SJSA1 (cell line): ENCODE measurements at regions not wholly inside any gene's neighbourhood (a gene's known extent, or its start where the extent isn't known, plus 50 kb on each side); places are given as distances from the start of the nearest gene placed in this dataset.
"Not testable (repeated sequence)": the region's sequence is repeated elsewhere in the genome, so short reads cannot be mapped to it uniquely, and the experiment has no call there.

Experiments
- DNase-seq, 2 experiments: peaks; one replicate each; pipeline ENCODE4 v3.0.0-alpha.2; 2015 to 2020; ENCODE audit warnings: low spot score in 2 of 2, low read depth in 1 of 2
- H3K27ac ChIP-seq: fragments of 250-450 bp; sonication (Bioruptor Pico); 2 replicates; pipeline ENCODE4 v1.5.1; 2020; ENCODE audit warnings: mild to moderate bottlenecking, moderate library complexity
- H3K27me3 ChIP-seq: fragments of 250-450 bp; sonication (Bioruptor Pico); replicated peaks from 2 replicates; pipeline ENCODE4 v1.5.1; 2020; ENCODE audit warnings: mild to moderate bottlenecking, moderate library complexity
- H3K36me3 ChIP-seq: fragments of 250-450 bp; sonication (Bioruptor Pico); 2 replicates; pipeline ENCODE4 v1.5.1; 2020; ENCODE audit warnings: mild to moderate bottlenecking
- H3K4me1 ChIP-seq: fragments of 250-450 bp; sonication (Bioruptor Pico); replicated peaks from 2 replicates; pipeline ENCODE4 v1.6.1; 2021; ENCODE audit warnings: mild to moderate bottlenecking
- H3K4me3 ChIP-seq: fragments of 250-450 bp; sonication (Bioruptor Pico); 2 replicates; pipeline ENCODE4 v1.5.1; 2020; ENCODE audit warnings: mild to moderate bottlenecking
- H3K9me3 ChIP-seq: fragments of 250-450 bp; sonication (Bioruptor Pico); replicated peaks from 2 replicates; pipeline ENCODE4 v1.5.1; 2020; ENCODE audit warnings: mild to moderate bottlenecking

DNA sequence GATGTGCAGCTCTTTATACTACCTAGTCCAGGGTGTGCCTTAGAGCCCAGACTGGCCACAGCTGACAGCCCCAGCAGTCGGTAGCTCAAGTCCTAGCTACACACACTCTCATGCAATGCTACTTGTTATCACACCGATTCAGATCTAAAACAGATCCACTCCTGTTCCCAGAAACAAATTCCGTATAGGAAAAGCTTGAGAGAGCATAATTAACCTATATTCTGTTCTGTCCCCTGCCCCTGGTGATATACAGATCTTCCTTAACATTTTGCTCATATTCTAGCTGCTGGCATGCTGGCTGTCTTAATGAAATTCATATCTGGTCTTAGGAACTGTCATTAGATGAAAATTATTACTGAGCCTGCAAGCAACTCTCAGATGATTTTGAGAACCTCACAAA, 204.3 kb downstream of the SOX2 start:
- no peaks in the 10 kb centered on the region for H3K27me3 ChIP-seq
- H3K27ac ChIP-seq = peak overlapping the region; percentile 11
- H3K9me3 ChIP-seq = no peaks in the 10 kb centered on the region; the same call in 1 of the 2 replicates
- no peak overlapping the region for H3K4me3 ChIP-seq
- no peaks in the 10 kb centered on the region for H3K36me3 ChIP-seq
- H3K4me1 ChIP-seq = peaks cover 74% of the 10 kb centered on the region
- DNase-seq = no peak

DNA sequence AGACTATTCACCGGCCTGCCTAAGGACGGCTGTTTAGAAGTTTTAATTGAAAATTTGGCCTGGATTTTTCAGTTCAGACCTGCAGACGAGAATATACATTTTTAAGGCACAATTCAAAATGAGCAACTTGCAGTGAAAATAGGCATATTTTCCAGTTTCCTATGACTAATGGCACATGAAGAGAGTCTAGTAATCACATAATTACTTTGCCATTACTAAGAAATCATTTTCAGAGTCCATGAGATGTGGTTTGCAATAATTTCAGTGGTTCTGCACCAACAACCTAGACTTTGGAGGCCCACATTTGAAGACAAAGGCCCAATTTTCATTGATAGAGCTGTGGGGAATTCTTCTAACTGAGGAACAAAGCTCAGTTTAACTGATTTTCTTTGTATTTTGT, 205.3 kb downstream of the SOX2 start:
- H3K4me3 ChIP-seq = no peak overlapping the region
- peaks cover 73% of the 10 kb centered on the region for H3K4me1 ChIP-seq

DNA sequence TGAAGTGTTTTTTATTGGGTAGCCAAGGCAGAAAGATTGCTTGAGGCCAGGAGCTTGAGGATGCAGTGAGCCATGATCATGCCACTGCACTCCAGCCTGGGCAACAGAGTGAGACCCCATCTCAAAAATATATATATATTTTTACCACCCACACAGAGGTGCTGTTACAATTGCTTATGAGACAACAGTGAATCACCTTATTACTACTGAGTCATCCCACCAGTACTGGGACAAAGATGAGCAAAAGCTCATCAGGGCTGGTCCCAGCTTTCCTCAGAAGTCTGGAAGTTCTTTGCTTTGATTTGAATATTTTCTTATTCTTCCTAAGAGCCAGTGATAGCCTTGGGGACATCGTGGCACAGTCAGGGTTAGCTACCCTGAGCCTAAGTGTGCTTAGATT, 207.7 kb downstream of the SOX2 start:
- peaks cover 60% of the 10 kb centered on the region for H3K4me1 ChIP-seq
- no peaks in the 10 kb centered on the region; the same call in none of the 2 replicates for H3K9me3 ChIP-seq
- H3K27me3 ChIP-seq = no peaks in the 10 kb centered on the region
- peak overlapping the region; percentile 53 for H3K27ac ChIP-seq
- no peak overlapping the region for H3K4me3 ChIP-seq
- H3K36me3 ChIP-seq = no peaks in the 10 kb centered on the region
- DNase-seq = peak in 1 of 2 experiments; percentile 38

More for the DNA sequence above, 205.3 kb downstream of the SOX2 start:
- no peaks in the 10 kb centered on the region for H3K36me3 ChIP-seq
- no peaks in the 10 kb centered on the region; the same call in none of the 2 replicates for H3K9me3 ChIP-seq
- H3K27me3 ChIP-seq = no peaks in the 10 kb centered on the region
- no peak for DNase-seq
- peak overlapping the region; percentile 53 for H3K27ac ChIP-seq

- Histone ChIP-seq H3K27ac (no peak overlapping the region), H3K4me3 (no peak overlapping the region), H3K4me1 (peaks cover 52% of the 10 kb centered on the region), H3K36me3 (no peaks in the 10 kb centered on the region), H3K27me3 (no peaks in the 10 kb centered on the region), H3K9me3 (no peaks in the 10 kb centered on the region; the same call in none of the 2 replicates)
- no peak for DNase-seq
These were observed 208.7 kb downstream of the SOX2 start for GRCh38 chr3:181920409-181920808.

DNA sequence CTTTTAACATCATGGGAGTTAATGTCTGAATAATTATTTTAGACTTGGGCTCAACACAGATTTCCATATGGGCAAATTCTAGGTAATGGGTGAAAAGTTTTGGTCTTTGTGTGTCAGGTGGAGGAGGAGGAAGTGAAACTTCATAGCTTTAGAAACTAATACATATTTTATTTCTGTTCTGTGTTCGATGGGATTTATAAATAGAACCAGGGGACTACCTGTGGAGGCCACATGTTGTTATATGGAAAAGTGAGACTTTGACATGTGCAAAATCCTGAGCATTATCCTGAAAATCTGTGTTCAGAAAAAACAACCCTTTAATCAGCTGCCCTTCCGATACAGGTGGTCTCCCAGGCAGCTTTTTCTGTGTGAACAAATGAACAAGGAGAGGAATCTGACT, 209.5 kb downstream of the SOX2 start:
- Histone ChIP-seq H3K4me3 (no peak overlapping the region), H3K27me3 (no peaks in the 10 kb centered on the region), H3K36me3 (no peaks in the 10 kb centered on the region), H3K27ac (no peak overlapping the region), H3K9me3 (no peaks in the 10 kb centered on the region; the same call in none of the 2 replicates), H3K4me1 (peaks cover 44% of the 10 kb centered on the region)
- DNase-seq = no peak

- not testable (repeated sequence) for H3K4me3 ChIP-seq, H3K27me3 ChIP-seq, H3K9me3 ChIP-seq, H3K27ac ChIP-seq, DNase-seq, H3K36me3 ChIP-seq, H3K4me1 ChIP-seq
These were observed 214.1 kb downstream of the SOX2 start for GRCh38 chr3:181925841-181926240.

DNA sequence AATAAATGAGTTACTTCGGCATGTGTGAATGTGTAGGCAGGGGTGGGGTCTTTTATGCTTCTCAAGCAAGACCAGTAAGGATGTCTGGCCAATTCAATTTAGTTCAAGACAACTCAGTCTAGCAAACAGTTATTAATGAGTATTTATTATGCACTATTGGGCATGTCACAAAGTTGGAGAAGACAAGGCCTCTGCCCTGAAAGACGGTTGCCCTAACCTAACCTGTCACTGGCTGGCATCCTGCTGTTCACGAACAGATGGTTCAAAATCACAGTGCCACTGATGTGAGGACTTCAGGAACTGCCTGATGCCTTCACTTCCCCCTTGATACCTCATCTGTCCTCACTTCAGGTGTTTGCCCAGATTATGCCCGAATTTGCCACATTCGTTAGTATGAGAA, 217.8 kb downstream of the SOX2 start:
- H3K27ac ChIP-seq = no peak overlapping the region
- no peak for DNase-seq
- H3K9me3 ChIP-seq = no peaks in the 10 kb centered on the region
- no peaks in the 10 kb centered on the region for H3K36me3 ChIP-seq
- H3K4me3 ChIP-seq = no peak overlapping the region
- no peaks in the 10 kb centered on the region for H3K27me3 ChIP-seq
- no peaks in the 10 kb centered on the region for H3K4me1 ChIP-seq

DNA sequence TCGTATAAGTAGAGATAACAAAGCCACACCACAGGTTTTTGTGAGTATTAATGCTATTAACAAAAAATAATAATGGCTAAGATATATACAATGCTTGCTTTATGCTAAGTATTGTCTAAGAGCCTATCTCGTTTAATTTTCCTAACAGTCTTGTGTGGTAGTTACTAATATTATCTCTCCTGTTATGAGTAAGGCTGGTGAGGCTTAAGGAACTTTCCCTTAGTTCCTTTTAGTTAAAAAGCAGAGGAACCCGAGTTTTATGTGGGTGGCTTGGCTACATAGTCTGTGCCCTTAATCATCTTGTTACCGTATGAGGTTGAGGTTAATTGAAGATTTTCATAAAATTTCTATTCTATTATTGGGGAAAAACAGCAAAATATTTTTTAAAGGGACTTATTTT, 218.4 kb downstream of the SOX2 start:
- no peak overlapping the region for H3K27ac ChIP-seq
- H3K27me3 ChIP-seq = no peaks in the 10 kb centered on the region
- no peak for DNase-seq
- no peaks in the 10 kb centered on the region for H3K4me1 ChIP-seq
- no peaks in the 10 kb centered on the region for H3K9me3 ChIP-seq
- no peaks in the 10 kb centered on the region for H3K36me3 ChIP-seq
- H3K4me3 ChIP-seq = no peak overlapping the region

- no peak overlapping the region for H3K4me3 ChIP-seq
- H3K27me3 ChIP-seq = no peaks in the 10 kb centered on the region
- no peaks in the 10 kb centered on the region for H3K36me3 ChIP-seq
- no peak overlapping the region for H3K27ac ChIP-seq
- no peaks in the 10 kb centered on the region for H3K4me1 ChIP-seq
- H3K9me3 ChIP-seq = no peaks in the 10 kb centered on the region
- DNase-seq = no peak
These were observed 220.3 kb downstream of the SOX2 start for GRCh38 chr3:181932039-181932438.

DNA sequence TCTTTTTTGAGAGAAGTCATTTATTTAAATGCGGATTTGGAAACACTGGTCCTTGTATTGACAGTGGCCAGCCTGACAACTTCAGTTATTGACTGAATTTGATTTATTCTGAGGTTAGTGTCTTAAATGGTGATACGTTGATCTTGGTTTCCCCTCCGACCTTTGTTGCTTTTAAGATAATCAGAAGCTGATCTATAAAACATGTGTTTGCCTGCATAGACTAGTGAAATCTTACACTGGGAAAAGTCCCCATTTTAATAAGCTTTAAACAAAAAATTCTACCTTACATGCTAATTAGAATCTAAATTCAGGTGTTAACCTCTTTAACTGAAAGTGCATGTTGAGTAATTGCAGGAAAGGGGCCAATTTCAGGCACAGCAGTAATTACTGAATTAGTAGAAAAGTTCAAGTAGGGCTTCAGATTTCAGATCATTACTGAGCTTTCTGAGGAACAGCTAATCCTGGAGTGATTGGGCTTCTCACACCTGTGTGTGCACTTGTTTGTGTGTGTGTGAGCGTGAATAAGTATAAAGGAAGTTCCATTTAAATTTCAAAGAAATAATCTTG, 221.4 kb downstream of the SOX2 start:
- Histone ChIP-seq H3K36me3 (no peaks in the 10 kb centered on the region), H3K27me3 (no peaks in the 10 kb centered on the region), H3K27ac (no peak overlapping the region), H3K9me3 (no peaks in the 10 kb centered on the region), H3K4me1 (no peaks in the 10 kb centered on the region), H3K4me3 (no peak overlapping the region)
- no peak for DNase-seq

GRCh38 chr3:181935915-181936314, 224.2 kb downstream of the SOX2 start:
- Histone ChIP-seq H3K4me3 (no peak overlapping the region), H3K4me1 (no peaks in the 10 kb centered on the region), H3K27ac (no peak overlapping the region), H3K9me3 (no peaks in the 10 kb centered on the region), H3K27me3 (no peaks in the 10 kb centered on the region), H3K36me3 (no peaks in the 10 kb centered on the region)
- no peak for DNase-seq

DNA sequence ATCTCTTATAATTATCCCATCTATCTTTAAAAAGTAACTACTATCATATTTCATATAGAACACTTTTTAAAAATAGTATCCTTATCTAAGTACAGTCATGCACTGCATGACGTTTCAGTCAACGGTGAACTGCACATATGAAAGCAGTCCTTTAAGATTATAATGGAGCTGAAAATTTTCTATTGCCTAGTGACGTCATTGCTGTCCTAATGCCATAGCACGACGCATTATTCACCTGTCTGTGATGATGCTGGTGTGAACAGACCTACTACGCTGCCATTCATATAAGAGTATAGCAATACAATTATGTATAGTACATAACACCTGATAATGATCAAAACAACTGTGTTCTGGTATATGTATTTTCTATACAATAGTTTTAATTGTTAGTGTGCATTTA, 225.0 kb downstream of the SOX2 start:
- Histone ChIP-seq H3K27me3 (no peaks in the 10 kb centered on the region), H3K27ac (no peak overlapping the region), H3K4me3 (no peak overlapping the region), H3K9me3 (no peaks in the 10 kb centered on the region), H3K36me3 (no peaks in the 10 kb centered on the region), H3K4me1 (no peaks in the 10 kb centered on the region)
- no peak for DNase-seq

DNA sequence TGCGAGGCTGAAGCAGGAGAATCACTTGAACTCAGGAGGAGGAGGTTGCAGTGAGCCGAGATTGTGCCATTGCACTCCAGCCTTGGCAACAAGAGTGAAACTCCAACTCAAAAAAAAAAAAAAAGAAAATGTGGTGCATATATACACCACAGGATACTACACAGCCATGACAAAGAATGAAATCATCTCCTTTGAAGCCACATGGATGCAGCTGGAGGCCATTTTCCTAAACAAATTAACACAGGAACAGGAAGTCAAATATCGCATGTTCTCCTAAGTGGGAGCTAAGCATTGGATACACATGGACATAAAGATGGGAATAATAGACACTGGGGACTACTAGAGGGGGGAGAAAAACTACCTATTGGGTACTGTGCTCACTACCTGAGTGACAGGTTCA, 226.9 kb downstream of the SOX2 start:
- not testable (repeated sequence) for H3K36me3 ChIP-seq, H3K9me3 ChIP-seq, H3K27ac ChIP-seq, DNase-seq, H3K27me3 ChIP-seq, H3K4me3 ChIP-seq, H3K4me1 ChIP-seq

GRCh38 chr3:181940703-181941102, 229.0 kb downstream of the SOX2 start:
- Histone ChIP-seq H3K4me1 (peaks cover 8% of the 10 kb centered on the region; the same call in 1 of the 2 replicates), H3K27me3 (no peaks in the 10 kb centered on the region), H3K4me3 (no peak overlapping the region), H3K27ac (no peak overlapping the region), H3K36me3 (no peaks in the 10 kb centered on the region), H3K9me3 (no peaks in the 10 kb centered on the region)
- no peak for DNase-seq

GRCh38 chr3:181941250-181941649, 229.5 kb downstream of the SOX2 start:
- Histone ChIP-seq H3K36me3 (no peaks in the 10 kb centered on the region), H3K4me3 (no peak overlapping the region), H3K4me1 (peaks cover 8% of the 10 kb centered on the region; the same call in 1 of the 2 replicates), H3K27me3 (no peaks in the 10 kb centered on the region), H3K9me3 (no peaks in the 10 kb centered on the region), H3K27ac (no peak overlapping the region)
- no peak for DNase-seq
